PFSK-1 (cell line): ENCODE measurements at regions not wholly inside any gene's neighbourhood (a gene's known extent, or its start where the extent isn't known, plus 50 kb on each side); places are given as distances from the start of the nearest gene placed in this dataset.

Experiments used
- FOXP2 ChIP-seq: optimal IDR thresholded peaks from 2 replicates; pipeline ENCODE3; 2011; ENCODE audit warnings: borderline replicate concordance, control low read depth, inconsistent platforms; ENCODE audit not compliant: insufficient read depth; ENCODE audit errors: extremely low read length, extremely low read depth
- POLR2AphosphoS5 ChIP-seq: IDR thresholded peaks from 2 replicates; pipeline ENCODE4 v1.6.1; 2012; ENCODE audit warnings: low read depth, mild to moderate bottlenecking, control low read depth, low read length, moderate library complexity
- REST ChIP-seq, 2 experiments: IDR thresholded peaks; 2 replicates each; pipeline versions ENCODE4 v1.6.1 to v1.8.0; 2011 to 2012; ENCODE audit warnings: low read depth in 2 of 2, low read length in 2 of 2, control low read depth in 1 of 2, inconsistent platforms in 1 of 2, mild to moderate bottlenecking in 1 of 2, moderate library complexity in 1 of 2; ENCODE audit not compliant: insufficient read depth in 1 of 2
- SIN3A ChIP-seq: IDR thresholded peaks from 2 replicates; pipeline ENCODE4 v1.6.1; 2012; ENCODE audit warnings: mild to moderate bottlenecking, low read length, moderate library complexity, borderline replicate concordance; ENCODE audit not compliant: insufficient read depth
- TAF1 ChIP-seq: IDR thresholded peaks from 2 replicates; pipeline ENCODE4 v1.6.1; 2012; ENCODE audit warnings: low read length, control low read depth, borderline replicate concordance; ENCODE audit not compliant: insufficient read depth

GRCh38 chr6:149230712-149231460 lies 86.6 kb upstream of the TAB2 start:
- TF ChIP-seq POLR2AphosphoS5 (no peak), FOXP2 (no peak), TAF1 (no peak)

DNA sequence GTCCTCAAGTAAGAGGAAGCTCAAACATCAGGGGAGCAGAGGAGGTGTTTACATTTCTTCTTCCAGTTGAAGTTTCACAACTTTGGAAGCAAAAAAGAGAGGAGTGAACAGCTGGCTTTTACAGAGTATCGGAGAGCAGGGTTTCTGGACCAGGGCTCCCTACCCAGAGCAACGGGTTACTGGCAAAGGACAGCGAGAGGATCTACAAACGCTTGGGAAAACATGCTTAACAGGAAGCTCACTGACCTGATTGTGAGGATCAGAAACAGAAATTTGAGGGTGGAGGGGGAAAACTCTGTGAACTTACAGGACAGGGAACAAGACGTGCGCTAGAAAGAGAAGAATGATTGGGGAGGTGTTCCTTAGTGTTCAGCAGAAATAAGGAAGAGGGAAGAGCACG lies 85.7 kb upstream of the TAB2 start:
- TF ChIP-seq POLR2AphosphoS5 (no peak), TAF1 (no peak), FOXP2 (no peak), SIN3A (no peak), REST (IDR thresholded peaks at IDR 0.05; ENCODE audit: insufficient read depth in 1 of 2, low read depth in 2 of 2, low read length in 2 of 2) (no peak)

DNA sequence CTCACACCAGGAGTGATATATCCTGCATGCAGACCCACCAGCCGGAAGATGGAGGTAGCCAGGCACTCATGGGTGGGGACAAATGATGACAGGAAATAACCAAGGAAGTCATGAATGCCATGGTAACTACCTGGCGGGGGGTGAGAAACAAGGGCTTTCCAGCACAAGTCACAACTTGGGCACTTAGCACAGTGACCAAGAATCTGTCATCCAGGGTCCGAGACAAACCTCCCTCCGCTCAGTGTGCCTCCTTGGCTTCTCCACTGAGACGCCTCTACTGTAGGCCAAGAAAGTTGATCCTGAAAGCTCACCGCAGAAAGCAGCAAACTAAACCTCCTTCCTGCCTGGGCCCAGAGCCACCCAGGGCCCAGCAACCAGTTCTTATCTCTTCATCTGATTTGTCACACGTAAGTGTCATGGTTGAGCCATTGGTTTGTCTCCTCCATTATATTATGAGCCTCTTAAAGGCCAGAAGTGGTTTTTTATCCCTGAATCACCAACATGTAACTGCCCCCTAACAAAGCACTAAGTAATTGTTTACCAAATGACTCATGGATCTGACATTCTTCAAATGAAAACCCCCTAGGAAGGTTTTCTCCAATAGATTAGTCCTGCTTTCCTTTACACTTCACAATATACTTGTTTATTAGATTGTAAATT lies 84.3 kb upstream of the TAB2 start:
- peak in 1 of 2 experiments; percentile 38; a peak in 1 of 4 replicates for TF ChIP-seq REST (IDR thresholded peaks at IDR 0.05; ENCODE audit: insufficient read depth in 1 of 2, low read depth in 2 of 2, low read length in 2 of 2)
- TF ChIP-seq SIN3A = no peak; the same call in 1 of the 2 replicates
- no peak for TF ChIP-seq TAF1
- no peak for TF ChIP-seq FOXP2
- TF ChIP-seq POLR2AphosphoS5 = no peak

GRCh38 chr6:149234051-149234962 lies 83.2 kb upstream of the TAB2 start:
- TF ChIP-seq SIN3A = no peak
- TF ChIP-seq POLR2AphosphoS5 = no peak
- TF ChIP-seq FOXP2 = no peak

DNA sequence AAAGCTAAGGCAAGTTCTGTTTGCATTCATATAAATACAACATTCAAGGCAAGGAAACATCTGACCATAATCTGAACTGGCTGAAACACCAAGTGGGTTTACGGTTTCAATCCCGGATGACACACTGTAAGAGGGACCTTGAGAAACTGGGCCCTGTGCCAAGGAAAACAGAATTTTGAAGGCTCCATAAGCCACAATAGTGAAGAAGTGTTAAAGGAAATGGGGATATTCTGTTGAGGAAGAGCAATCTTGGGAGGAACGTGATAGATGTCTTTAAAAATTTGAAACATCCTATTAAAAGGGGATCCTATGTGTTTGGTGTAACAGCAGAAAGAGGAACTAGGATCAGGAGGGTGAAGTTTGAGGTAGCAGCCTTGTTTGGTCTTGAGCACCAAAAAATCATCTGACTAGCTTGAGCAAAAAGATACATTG lies 82.4 kb upstream of the TAB2 start:
- TF ChIP-seq POLR2AphosphoS5 (no peak), REST (IDR thresholded peaks at IDR 0.05; ENCODE audit: insufficient read depth in 1 of 2, low read depth in 2 of 2, low read length in 2 of 2) (0 out of 4 replicates have a peak, but pooled peaks of 1 of the 2 experiments have one; percentile 58), SIN3A (no peak)
